ENCODE measurements at regions not wholly inside any gene's neighbourhood (a gene's known extent, or its start where the extent isn't known, plus 50 kb on each side); places are given as distances from the start of the nearest gene placed in this dataset.

DNA sequence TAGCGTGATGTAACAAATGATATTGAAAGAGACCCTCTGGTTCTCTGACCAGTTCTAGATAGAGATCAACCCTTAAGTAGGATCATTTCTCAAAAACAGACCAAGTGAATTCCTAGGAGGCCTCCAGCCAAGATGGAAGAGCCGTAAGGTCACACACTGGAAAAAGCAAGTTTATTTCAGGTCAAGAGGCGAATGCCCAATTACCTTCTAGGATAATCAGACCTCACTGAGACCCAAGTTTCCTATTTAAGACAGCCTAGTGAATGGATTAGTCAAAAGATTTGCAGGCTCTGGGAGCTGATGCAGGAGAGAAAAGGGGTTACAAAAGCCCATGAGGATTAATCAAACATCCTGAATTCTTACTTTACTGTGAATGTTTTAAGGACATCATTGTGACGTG is 486.1 kb upstream of the NRP1 start:
- TF ChIP-seq, protein P1, sequence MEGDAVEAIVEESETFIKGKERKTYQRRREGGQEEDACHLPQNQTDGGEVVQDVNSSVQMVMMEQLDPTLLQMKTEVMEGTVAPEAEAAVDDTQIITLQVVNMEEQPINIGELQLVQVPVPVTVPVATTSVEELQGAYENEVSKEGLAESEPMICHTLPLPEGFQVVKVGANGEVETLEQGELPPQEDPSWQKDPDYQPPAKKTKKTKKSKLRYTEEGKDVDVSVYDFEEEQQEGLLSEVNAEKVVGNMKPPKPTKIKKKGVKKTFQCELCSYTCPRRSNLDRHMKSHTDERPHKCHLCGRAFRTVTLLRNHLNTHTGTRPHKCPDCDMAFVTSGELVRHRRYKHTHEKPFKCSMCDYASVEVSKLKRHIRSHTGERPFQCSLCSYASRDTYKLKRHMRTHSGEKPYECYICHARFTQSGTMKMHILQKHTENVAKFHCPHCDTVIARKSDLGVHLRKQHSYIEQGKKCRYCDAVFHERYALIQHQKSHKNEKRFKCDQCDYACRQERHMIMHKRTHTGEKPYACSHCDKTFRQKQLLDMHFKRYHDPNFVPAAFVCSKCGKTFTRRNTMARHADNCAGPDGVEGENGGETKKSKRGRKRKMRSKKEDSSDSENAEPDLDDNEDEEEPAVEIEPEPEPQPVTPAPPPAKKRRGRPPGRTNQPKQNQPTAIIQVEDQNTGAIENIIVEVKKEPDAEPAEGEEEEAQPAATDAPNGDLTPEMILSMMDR (IDR thresholded peaks at IDR 0.05; ENCODE audit: control insufficient read depth, insufficient read depth, low read depth, low read length, missing control alignments): no peak
- no peak overlapping the region for H3K4me3 ChIP-seq (ENCODE audit: control insufficient read depth, low read depth, low read length)
- no peak for DNase-seq (ENCODE audit: low read depth)

DNA sequence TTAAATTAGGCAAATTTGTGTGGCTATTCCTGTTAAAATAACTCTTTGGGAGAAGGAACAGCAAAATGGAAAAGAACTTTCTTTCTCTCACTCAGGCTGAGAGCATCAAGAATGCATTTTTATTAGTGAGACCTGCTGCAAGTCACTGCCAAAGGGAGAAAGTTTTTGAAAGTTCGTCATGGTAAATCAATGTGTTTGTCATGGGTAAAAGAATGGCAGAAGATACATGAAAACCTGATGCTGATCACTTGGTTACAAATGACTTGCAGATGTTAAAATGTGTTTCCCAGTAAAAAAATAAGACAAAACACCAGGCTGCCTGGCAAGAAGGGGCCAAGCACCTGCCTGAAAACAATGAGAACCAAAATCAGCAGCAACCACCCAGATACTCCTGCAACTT is 484.7 kb upstream of the NRP1 start:
- TF ChIP-seq, protein P1 (IDR thresholded peaks at IDR 0.05; ENCODE audit: control insufficient read depth, insufficient read depth, low read depth, low read length, missing control alignments): no peak
- H3K4me3 ChIP-seq (ENCODE audit: control insufficient read depth, low read depth, low read length): no peak overlapping the region
- no peak for DNase-seq (ENCODE audit: low read depth)

DNA sequence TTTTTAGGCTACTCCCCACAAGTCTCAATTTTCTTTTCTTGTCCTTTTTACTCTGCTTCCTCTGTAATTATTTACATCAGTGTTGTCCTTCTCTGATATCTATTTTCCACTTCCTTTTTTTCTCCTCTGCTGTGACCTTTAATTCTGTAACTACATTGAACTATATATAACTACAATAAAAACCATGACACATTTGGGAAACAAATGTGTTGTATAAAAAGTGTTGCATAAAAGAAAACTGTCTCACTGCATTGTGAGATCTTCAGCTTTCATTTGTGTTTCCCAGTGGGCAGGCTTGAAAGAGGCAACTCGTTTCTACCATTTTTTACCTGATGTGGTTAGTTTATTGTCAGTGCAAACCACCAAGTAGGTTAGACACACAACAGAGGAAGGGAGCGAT is 483.9 kb upstream of the NRP1 start:
- DNase-seq (ENCODE audit: low read depth): no peak
- no peak overlapping the region for H3K4me3 ChIP-seq (ENCODE audit: control insufficient read depth, low read depth, low read length)
- TF ChIP-seq, protein P1 (IDR thresholded peaks at IDR 0.05; ENCODE audit: control insufficient read depth, insufficient read depth, low read depth, low read length, missing control alignments): no peak

DNA sequence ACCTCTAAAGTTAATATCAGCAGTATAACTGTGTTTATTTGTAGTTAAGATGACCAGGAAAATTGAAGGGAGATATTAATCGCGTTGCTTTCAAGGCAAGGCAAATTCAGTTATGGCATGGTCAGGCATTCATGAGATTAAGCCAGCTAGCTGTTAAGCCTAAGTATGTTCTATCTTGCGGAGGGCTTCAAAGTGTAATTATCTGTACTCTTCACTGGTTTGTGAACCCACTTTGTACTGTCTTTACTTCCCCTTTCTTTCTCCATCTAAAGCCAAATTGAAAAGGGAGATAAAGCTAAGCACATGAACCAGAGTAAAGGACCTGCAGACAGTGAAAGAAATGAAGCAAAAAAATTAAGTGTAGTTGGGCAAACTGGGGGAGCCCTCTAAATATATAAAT is 483.1 kb upstream of the NRP1 start:
- TF ChIP-seq, protein P1 (IDR thresholded peaks at IDR 0.05; ENCODE audit: control insufficient read depth, insufficient read depth, low read depth, low read length, missing control alignments): no peak
- no peak overlapping the region for H3K4me3 ChIP-seq (ENCODE audit: control insufficient read depth, low read depth, low read length)
- DNase-seq (ENCODE audit: low read depth): no peak

DNA sequence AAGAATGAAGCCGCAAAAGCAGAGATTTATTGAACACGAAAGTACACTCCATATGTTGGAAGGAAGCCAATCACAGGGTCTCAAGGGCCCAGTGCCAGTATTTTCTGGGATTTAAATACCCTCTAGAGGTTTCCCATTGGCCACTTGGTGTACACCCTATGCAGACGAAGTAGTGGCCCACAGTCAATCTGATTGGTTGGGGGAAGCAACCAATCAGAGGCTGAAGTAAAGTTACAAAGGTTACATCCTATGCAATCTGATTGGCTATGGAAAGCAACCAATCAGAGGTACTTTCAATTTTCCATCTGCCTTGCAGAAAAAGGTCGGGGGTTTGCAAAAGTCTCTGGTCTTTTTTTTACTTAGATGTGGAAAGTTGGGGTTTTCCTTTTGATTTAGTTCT is 481.3 kb upstream of the NRP1 start:
- no peak for DNase-seq (ENCODE audit: low read depth)
- TF ChIP-seq, protein P1 (IDR thresholded peaks at IDR 0.05; ENCODE audit: control insufficient read depth, insufficient read depth, low read depth, low read length, missing control alignments): no peak

DNA sequence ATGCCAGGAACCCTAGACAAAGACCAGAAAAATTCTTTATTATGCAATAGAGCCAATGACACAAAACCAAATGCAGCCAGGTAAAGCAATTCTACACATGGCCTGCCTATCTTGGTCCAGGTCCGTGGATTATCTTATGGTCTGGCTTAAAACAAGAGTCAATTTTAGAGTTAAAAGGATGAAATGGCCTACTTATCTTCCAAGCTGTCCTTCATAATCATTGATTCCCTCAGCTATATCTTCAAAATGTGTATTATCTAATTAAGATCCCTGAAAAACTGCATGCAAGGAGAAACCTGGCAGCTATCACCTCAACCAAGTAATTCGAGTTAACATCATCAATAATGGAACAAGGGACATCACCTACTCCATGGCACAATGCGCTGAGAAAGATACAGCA is 479.4 kb upstream of the NRP1 start:
- TF ChIP-seq, protein P1 (IDR thresholded peaks at IDR 0.05; ENCODE audit: control insufficient read depth, insufficient read depth, low read depth, low read length, missing control alignments): no peak
- no peak for DNase-seq (ENCODE audit: low read depth)
- no peak overlapping the region for H3K4me3 ChIP-seq (ENCODE audit: control insufficient read depth, low read depth, low read length)

More for the DNA sequence above, 481.3 kb upstream of the NRP1 start:
- H3K4me3 ChIP-seq (ENCODE audit: control insufficient read depth, low read depth, low read length): no peak overlapping the region

DNA sequence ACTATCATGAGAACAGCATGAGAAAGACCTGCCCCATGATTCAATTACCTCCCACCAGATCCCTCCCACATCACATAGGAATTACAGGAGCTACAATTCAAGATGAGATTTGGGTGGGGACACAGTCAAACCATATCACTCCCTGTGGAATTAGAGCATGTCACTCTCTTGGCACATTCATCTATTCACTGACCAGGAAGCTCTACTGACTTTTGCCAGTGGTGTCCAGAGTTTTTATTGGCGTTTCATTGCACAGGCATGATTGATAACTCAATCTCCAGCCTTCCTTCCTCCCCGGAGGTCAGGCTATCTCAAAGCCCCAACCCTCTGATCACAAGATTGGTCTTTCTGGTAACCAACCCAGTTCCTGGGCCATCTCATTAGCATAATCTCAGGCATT is 478.9 kb upstream of the NRP1 start:
- no peak overlapping the region for H3K4me3 ChIP-seq (ENCODE audit: control insufficient read depth, low read depth, low read length)
- no peak for DNase-seq (ENCODE audit: low read depth)
- TF ChIP-seq, protein P1 (IDR thresholded peaks at IDR 0.05; ENCODE audit: control insufficient read depth, insufficient read depth, low read depth, low read length, missing control alignments): no peak

Data from AG09309 (cell line).